ENCODE measurements at regions not wholly inside any gene's neighbourhood (a gene's known extent, or its start where the extent isn't known, plus 50 kb on each side); places are given as distances from the start of the nearest gene placed in this dataset.

GRCh38 chr10:106255111-106255678 lies 909.3 kb downstream of the SORCS1 start:
- no peak overlapping the region for H3K4me3 ChIP-seq
- no peak overlapping the region for H3K27ac ChIP-seq
- no peaks in the 10 kb centered on the region for H3K27me3 ChIP-seq (replicated peaks; ENCODE audit: insufficient read depth)
- WGBS: 76% methylated on average over 6 of the region's 6 CpGs
- no peaks in the 10 kb centered on the region for H3K36me3 ChIP-seq
- H3K4me1 ChIP-seq (replicated peaks): no peaks in the 10 kb centered on the region
- no peak for DNase-seq (ENCODE audit: low spot score)
- no peak for TF ChIP-seq CTCF (IDR thresholded peaks at IDR 0.05)
- TF ChIP-seq POLR2AphosphoS5 (IDR thresholded peaks at IDR 0.05): no peak
- no peak for TF ChIP-seq POLR2A (IDR thresholded peaks at IDR 0.05)
- intact Hi-C loops (cut with DNase I): no loop called here
- no peaks in the 10 kb centered on the region for H3K9me3 ChIP-seq

- TF ChIP-seq POLR2AphosphoS5 (IDR thresholded peaks at IDR 0.05) (no peak), CTCF (IDR thresholded peaks at IDR 0.05) (no peak), POLR2A (IDR thresholded peaks at IDR 0.05) (no peak)
- Histone ChIP-seq H3K27ac (no peak overlapping the region), H3K9me3 (no peaks in the 10 kb centered on the region), H3K36me3 (no peaks in the 10 kb centered on the region), H3K4me1 (replicated peaks) (no peaks in the 10 kb centered on the region), H3K27me3 (replicated peaks; ENCODE audit: insufficient read depth) (no peaks in the 10 kb centered on the region), H3K4me3 (no peak overlapping the region)
- intact Hi-C loops (cut with DNase I): no loop called here
- no peak for DNase-seq (ENCODE audit: low spot score)
- 64% methylated on average over 7 of the region's 7 CpGs for WGBS
These were observed 910.4 kb downstream of the SORCS1 start for GRCh38 chr10:106254071-106254470.

- Histone ChIP-seq H3K36me3 (no peaks in the 10 kb centered on the region), H3K27ac (no peak overlapping the region), H3K9me3 (no peaks in the 10 kb centered on the region), H3K4me1 (replicated peaks) (no peaks in the 10 kb centered on the region), H3K4me3 (no peak overlapping the region), H3K27me3 (replicated peaks; ENCODE audit: insufficient read depth) (no peaks in the 10 kb centered on the region)
- TF ChIP-seq POLR2A (IDR thresholded peaks at IDR 0.05) (no peak), POLR2AphosphoS5 (IDR thresholded peaks at IDR 0.05) (no peak), CTCF (IDR thresholded peaks at IDR 0.05) (no peak)
- DNase-seq (ENCODE audit: low spot score): no peak
- intact Hi-C loops (cut with DNase I): no loop called here
These were observed 912.0 kb downstream of the SORCS1 start for GRCh38 chr10:106252541-106252940.

- Histone ChIP-seq H3K36me3 (no peaks in the 10 kb centered on the region), H3K4me3 (no peak overlapping the region), H3K27me3 (replicated peaks; ENCODE audit: insufficient read depth) (no peaks in the 10 kb centered on the region), H3K9me3 (no peaks in the 10 kb centered on the region), H3K27ac (no peak overlapping the region), H3K4me1 (replicated peaks) (no peaks in the 10 kb centered on the region)
- DNase-seq (ENCODE audit: low spot score): no peak
- TF ChIP-seq POLR2A (IDR thresholded peaks at IDR 0.05) (no peak), CTCF (IDR thresholded peaks at IDR 0.05) (no peak), POLR2AphosphoS5 (IDR thresholded peaks at IDR 0.05) (no peak)
- 100% methylated on average over 1 of the region's 1 CpG for WGBS
- intact Hi-C loops (cut with DNase I): no loop called here
These were observed 912.9 kb downstream of the SORCS1 start for GRCh38 chr10:106251573-106251972.

GRCh38 chr10:106242301-106242700 lies 922.2 kb downstream of the SORCS1 start:
- no peak overlapping the region for H3K27ac ChIP-seq
- 74% methylated on average over 7 of the region's 7 CpGs for WGBS
- no peak overlapping the region for H3K4me3 ChIP-seq
- TF ChIP-seq POLR2AphosphoS5 (IDR thresholded peaks at IDR 0.05): no peak
- no peak for TF ChIP-seq POLR2A (IDR thresholded peaks at IDR 0.05)
- TF ChIP-seq CTCF (IDR thresholded peaks at IDR 0.05): no peak
- no peak for DNase-seq (ENCODE audit: low spot score)
- intact Hi-C loops (cut with DNase I): no loop called here
- H3K36me3 ChIP-seq: no peaks in the 10 kb centered on the region
- no peaks in the 10 kb centered on the region for H3K27me3 ChIP-seq (replicated peaks; ENCODE audit: insufficient read depth)
- H3K9me3 ChIP-seq: no peaks in the 10 kb centered on the region
- H3K4me1 ChIP-seq (replicated peaks): no peaks in the 10 kb centered on the region
